KG1 (cell line): ENCODE measurements at regions not wholly inside any gene's neighbourhood (a gene's known extent, or its start where the extent isn't known, plus 50 kb on each side); places are given as distances from the start of the nearest gene placed in this dataset.

Source experiments
- DNase-seq: peaks from one replicate; lab custom pipeline; 2025; lab: John Stamatoyannopoulos, UW

DNA sequence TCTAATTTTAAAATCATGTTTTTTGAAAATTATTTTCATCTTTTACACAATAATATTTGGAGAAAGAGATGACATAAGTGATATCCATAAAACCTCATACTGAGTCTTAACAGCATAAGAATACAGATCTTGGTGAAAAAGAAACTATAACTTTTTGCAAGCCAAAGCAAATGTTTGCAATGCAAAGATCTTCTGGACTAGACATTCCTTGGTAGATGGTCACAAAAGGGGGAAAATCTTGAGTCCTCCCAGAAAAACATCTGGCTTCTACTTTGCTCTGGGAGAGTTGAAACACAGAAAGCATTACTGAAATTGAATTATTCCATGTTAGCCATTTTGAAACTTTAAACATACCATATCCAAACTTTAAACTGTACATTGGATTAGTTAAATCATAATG, 308.2 kb downstream of the ANXA1 start:
- DNase-seq = no peak

DNA sequence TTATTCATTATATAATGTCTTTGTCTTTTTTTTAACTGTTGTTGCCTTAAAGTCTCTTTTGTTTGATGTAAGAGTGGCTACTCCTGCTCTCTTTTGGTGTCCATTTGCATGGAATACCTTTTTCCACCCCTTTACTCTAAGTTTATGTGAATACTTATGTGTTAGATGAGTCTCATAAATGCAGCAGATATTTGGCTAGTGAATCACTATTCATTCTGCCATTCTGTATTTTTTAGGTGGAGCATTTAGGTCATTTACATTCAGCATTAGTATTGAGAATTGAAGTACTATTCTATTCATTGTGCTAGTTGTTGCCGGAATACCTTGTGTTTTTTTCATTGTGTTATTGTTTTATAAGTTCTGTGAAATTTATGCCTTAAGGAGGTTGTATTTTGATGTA, 317.1 kb downstream of the ANXA1 start:
- no peak for DNase-seq

DNA sequence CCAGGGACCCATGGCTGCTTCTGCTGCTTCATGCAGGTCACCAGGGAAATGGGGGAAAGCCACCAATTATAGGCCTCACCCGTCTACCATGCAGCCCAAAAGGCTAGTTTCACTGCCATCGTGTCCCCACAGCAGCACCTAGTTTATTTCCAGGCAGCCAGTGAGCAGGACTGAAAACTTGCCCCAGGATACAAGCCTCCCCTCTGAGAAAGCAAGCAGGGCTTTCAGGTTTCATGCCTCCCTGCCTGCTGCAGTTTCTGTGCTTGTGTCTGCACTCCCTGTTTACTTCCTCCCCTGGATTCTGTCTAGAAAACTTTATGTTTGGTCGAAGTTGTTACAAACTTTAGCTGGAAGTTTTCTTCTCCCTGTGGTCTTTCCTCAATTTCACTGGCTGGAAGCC, 319.1 kb downstream of the ANXA1 start:
- DNase-seq = no peak

DNA sequence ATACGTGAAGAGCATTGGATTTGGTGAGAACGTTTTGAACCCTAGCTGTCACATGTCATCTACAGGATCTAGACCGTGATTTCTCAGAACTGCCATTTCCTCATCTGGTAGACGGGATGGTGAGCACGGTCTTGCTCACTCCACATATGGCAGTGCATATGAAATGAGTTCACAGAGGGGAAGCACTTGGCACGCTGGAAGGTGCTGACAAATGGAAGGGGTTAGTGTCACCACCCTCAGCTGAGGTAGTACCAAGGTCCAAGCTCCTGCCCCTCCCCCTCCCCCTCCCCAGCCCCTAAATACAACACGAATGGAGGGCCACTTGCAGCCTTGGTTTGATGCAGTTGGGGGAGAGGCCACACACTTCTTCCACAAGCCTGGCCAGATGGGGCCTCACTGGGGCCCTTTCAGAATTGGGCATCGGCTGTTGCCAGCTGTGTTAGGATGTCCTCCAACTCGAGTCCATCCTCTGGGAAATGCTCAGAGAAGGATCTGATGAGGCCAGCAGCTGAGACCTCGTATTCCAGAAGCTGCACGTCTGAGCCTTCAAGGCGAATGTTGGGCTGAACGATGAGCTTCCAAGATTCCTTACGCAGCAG, 322.4 kb downstream of the ANXA1 start:
- no peak for DNase-seq

DNA sequence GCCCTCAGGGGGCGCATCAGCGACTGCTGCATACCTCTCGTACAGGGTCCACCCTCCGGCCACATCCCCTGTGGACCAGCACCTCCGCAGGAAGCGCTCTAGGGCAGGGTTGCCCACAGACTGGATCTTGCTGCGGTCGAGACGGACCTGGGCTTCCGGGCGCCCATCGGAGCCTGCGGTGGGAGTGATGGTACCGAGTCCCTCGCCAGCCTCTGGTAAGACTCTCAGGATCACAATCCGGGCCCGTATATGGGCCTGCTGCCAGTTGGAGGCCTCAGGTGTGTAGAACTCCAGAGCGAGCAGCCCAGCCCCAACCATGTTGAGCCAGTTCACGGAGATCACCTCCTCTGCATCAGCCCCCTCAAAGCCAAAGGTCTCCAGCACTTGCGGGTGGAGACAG, 323.0 kb downstream of the ANXA1 start:
- no peak for DNase-seq

DNA sequence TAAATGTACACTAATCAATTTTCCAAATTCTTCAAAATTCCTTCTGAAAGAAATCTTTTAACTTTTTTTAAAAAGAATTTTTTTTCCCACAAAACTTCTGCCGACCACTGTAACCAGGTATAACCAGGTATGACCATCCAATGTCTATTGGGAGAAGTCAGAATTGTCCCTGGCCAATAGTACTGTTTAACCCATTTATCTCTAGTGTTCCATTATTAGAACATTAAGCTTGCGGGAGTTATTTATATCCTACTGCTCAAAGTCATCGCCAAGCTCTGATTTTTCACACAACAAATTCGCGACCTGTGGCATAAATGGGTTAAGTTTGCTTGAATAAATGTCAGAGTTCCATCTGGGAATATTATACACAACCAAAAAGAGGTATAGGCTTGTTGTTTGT, 343.2 kb downstream of the ANXA1 start:
- DNase-seq = no peak

DNA sequence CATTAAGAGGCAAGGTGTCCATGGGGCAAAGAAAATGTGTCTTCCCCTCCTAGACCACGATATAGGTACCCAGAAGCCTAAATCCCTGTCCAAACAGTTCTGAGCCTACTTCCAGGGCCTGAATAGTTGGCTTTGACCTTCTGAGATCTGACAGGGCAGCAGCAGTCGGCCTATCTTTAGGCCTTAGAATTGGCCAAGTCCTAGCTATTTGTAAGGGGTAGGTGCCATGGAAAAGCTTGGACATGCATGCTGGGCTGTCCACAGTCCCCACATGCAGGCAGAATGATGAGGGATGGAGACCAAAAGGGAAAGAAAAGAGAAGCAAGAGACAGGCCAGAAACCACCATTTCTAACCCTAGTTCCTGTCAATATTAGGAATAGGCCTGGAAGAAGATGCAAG, 346.1 kb downstream of the ANXA1 start:
- DNase-seq = no peak

DNA sequence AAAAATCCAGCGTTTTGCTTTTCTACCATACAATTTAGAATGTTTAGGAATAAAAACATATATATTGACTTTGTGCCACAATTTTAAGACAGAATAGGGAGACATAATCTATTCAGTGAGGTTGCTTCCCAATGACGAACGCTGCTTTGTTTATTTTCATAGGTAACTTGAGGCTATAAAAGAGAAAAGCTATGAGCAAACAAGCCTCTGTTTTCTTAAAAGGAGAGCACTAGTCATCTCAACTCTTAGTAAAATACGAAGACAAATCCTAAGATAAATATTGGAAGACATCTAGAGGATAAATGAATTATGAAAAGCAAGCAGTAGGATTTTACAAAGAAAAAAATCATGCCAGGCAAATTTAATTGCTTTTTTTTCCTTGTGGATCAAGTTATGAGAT, 363.6 kb downstream of the ANXA1 start:
- no peak for DNase-seq

DNA sequence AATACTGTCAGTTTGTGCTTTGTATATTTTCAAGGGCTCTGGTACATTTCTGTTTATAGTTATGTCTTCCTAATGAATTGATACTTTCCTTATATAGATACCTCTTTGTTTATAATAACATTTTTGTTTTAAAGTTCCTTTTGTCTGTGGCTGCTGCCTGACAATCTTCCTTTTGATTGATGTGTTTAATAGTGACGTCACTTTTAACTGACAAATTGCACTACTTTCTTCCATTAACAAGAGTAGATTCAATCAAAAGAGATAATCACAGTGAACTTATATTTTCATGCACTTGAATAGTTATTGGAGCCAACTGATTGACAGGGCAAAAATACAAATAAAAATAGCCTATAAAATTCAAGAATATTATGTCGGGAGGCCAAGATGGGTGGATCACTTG, 371.7 kb downstream of the ANXA1 start:
- no peak for DNase-seq

DNA sequence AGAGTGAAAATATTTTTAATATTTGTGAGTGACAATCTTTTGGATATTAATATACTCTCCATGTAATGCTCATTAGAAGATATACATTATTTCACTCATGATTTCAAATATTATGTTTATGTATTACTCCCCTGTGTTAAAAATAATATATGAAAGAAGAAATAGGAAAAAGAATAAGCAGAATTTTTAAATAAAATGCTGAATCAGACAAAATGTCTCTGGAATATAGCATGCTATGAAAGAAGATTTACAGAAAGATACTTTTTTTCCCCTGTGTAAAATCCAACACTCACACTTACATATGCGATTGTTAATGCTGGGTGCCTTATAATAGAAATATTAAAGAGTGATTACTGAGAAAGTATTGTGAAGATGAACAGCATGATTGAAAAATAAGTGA, 373.7 kb downstream of the ANXA1 start:
- DNase-seq = no peak

DNA sequence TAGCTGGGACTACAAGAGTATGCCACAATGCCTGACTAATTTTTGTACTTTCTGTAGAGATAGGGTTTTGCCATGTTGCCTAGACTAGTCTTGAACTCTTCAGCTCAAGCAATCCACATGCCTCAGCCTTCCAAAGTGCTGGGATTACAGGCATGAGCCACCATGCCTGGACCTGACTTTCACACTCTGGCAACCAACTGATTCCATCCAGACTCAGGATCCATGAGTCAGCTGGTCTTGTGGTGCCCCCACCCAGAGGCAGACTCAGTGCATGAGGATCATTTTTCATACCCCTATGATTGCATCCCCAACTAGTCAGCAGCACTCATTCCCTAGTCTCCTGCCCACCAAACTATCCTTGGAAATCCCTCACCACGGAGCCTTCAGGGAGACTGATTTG, 375.9 kb downstream of the ANXA1 start:
- no peak for DNase-seq

DNA sequence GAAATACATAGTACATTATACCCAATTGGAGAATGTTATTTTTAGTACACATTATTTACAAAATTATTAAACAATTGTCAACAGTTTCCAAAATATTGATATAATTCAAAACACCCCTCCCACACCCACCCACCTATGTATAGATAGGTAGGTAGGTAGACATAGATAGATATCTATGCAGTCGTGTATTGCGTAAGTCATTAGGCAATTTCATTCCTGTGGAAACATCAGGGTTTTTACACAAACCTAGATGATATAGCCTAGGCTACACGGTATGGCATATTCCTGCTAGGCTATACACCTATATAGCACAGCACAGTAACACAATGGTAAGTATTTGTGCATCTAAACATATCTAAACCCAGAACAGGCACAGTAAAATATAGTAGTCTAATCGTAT, 377.3 kb downstream of the ANXA1 start:
- DNase-seq = no peak

DNA sequence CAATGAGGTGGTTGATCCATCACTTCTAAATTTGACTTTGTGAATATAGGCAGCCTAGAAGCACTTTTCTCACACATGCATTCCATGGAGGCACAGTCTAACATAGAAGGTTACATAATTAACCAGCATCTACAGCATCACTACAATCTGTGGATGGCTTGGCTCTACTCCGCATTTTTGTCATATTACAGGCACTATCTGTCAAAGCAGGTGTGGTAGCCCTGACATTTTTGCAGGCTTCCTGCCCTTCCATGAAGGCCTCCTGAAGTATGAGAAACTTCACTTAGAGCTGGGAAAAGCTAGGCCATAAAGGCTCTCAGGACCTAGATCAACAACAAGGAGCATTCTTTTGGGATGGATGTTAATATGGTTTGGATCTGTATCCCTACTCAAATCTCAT, 378.0 kb downstream of the ANXA1 start:
- no peak for DNase-seq

DNA sequence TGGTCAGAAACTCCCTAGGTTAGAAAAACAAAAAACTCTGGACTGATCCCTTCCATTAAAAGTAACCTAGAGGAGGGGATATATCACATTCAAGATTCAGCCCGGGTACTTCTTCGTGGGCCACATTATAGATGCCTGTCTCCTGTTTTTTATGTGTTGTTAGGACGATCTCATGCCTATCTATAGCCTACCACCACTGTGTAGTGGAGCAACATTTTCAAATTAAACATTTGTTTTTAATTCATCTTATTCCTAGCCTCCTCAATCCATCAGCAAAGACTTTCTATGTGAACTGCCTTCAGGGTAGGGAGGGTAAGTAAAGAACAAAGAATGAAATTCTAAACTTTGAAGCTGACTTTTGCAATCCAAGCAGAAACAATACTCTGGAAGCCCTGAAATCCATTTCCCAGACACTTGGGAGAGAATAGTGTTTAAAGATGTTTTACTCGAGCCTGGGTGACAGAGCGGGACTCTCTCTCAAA, 379.4 kb downstream of the ANXA1 start:
- no peak for DNase-seq

DNA sequence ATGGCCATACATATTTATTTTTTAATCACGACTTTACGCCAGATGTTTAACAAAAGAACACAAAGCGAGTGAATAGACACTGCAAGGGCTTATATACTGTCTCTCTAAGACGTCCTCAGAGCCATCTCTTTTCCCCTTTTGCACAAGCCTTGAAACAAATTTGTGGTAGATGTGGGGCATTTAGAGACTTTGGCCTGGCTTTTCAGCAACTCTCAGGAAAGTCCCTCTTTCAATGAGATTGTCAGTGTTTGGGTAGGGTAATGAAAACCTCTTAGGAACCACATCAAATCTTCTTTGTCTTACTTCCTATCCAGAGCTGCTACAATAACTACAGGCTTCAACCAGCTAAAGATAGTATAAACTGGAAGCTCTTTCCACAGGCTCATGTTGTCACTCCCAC, 380.0 kb downstream of the ANXA1 start:
- no peak for DNase-seq

DNA sequence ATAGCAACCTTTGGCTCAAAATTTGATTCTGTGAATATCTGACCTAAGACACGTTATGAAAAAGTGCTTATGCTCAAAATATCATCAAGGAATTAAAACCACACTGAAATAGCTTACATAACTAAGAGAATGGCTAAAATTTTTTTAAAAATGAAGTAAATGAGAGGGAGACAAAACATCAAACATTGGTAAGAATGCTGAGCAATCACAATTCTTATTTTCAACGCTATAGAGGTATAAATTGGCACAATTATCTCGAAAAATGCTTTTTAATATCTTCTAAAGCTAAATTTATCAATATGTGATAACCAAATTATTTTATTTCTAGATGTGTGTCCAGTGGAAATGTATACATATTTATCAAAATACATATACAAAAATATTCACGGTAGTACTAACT, 381.3 kb downstream of the ANXA1 start:
- no peak for DNase-seq

DNA sequence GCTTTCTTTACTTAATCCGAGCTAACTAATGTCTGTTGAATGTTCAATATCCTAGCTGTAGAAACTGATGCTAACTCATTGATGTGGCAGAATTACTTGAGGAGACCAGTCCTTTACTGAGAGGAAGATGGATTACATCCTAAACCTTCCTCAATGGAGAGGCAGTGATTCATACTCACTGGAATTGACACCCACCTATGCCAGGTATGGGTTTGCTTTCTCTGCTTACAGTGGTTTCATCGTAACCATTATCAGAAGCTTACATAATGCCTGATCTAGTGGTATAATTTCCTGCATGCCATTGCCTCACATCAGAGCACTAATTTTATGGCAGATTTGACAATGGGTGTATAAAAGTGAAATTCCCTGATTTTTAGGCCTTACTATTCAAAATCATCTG, 384.7 kb downstream of the ANXA1 start:
- DNase-seq = no peak

DNA sequence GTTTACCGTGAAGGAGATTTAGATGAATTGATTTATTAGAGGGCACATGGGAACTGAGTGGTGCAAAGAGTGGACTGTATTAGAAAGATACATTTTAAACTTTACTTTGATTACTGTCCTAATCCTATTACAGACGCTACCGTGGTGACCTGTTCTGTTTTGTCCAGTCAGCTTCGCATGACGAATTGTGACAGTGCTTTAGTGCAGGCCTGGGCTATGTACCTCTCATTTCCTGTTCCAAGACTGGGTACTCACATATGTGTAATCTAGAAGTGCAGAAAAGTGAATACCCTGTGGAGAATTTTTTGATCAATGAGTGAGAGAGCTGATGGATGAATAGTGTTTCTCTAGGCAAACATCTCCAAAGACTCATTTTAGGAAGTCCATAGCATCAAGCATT, 385.9 kb downstream of the ANXA1 start:
- DNase-seq = no peak

DNA sequence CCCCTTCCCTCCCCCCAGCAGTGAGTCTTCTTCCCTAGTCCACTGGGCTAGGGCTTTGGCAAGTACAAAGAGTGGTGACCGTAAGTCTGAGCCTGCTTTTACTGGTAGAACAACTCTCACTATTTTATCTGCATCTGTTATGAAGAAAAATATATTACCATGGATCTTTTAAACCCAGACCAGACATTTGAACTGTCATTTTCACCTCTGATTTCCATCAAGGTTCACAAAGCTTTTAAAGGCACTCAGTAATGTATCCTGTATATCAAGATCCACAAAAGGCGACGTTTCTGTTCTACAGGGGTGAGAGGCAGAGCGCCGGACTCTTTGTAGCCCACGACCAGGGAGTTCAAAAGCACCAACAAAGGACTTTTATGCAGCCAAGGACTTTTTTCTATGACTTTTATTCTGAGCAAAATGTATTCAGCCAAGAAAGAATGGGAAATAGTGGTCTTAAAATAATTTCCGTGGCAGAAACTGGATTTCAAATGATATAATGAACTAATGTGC, 388.3 kb downstream of the ANXA1 start:
- no peak for DNase-seq

DNA sequence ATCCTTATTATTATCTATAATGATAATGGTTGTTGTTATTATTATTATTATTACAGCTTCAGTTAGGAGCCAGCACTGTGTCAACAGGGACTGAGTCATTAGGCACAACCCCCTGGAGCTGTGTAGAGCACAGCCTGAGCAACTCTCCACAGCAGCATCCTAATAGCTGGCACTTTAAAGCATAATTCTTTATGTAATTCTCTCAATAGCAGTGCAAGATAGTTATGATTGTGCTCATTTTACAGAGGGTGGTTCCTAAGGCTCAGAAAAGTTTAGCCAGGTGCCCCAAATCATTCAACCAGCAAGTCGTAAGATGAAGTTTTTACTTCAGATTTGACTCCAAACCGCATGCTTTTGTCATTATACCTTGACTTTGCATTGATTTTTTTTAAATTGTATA, 390.3 kb downstream of the ANXA1 start:
- DNase-seq = no peak

DNA sequence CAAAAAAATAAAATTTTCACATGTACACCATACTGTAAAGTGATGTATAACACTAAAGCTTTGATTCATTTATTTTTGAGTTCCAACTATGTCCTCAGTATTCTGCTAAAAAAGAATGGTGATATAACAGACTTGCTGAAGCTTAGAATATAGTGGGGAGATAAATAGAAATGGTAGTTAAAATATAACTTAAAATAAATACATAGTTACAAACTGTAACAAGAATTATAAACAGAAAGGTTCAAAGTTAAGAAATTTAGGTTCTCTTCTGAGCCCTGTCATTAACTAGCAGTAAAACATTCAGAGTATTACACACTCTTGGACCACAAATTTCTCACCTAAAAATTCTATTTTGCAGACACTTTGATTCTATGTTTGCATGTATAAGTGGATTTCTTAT, 392.1 kb downstream of the ANXA1 start:
- no peak for DNase-seq

DNA sequence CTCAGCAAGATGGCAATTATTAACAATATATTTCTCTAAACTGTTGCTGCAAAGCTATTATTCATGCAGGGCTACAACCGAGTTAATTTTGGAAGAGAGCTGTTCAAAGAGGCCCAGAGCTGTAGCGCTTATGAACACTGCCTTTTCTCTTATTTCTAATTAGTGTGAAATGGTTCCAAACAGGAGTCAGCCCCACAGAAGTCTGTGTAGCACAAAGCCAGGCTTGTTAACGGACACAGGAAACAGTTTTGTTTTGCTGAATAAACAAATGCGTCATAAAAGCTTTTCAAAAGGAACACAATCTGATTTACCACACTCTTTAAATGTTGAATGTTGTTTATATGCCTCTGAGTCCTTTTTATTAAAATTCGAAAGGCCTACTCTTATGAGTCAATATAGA, 396.5 kb downstream of the ANXA1 start:
- no peak for DNase-seq

DNA sequence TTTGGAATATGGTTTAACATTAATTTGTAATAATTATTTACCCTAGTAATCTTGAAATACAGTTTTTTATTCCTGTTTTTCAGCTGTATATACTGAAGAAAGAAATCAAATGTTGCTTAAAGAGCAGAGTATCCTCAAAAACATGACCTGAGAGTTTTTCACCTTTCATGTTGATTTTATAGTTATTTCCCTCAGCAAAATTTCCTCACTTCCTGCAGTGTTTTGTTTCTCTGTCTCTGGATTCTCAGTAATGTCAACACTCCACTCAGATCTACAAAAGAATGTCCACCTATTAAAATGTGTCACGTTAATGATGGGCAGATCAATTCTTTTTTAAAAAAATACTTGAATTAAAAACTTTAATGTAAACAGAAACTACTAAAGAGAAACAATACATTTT, 398.3 kb downstream of the ANXA1 start:
- no peak for DNase-seq

DNA sequence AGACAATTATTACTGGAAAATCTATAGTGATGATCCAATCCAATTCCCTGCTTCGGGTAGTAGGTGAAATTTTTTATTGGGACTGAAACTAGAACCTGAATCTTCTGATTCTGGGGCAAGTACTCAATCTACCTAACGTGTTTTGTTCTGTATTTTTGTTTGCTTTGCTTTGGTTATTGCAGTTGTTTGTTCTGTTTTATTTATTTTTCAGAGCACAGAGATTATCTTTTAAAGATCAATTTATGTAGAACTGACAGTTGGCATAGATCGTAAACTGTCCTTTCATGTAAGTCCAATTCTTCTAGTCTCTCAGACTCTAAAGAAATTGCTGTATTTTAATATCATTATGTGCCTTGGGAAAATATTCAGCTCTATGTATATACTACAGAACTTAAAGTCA, 401.6 kb downstream of the ANXA1 start:
- no peak for DNase-seq

DNA sequence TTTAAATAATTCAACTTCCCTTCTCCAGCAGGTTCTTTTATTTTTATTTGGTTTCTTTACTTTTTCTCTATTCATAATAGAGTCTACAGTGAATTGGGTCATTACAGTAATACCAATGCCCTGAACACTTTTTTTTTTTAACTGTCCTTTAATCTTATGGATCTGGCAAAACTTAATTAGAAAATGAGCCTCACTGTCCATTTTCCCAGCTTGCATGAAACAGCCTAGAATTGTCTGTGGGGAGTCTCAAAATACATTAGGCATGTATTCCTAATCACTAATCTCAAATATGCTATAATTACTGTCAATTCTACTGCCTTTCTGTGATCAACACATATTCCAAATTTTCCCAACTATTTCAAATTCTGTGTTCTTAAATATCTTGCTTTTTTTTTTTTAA, 406.8 kb downstream of the ANXA1 start:
- no peak for DNase-seq
